ENCODE measurements at regions not wholly inside any gene's neighbourhood (a gene's known extent, or its start where the extent isn't known, plus 50 kb on each side); places are given as distances from the start of the nearest gene placed in this dataset.

DNA sequence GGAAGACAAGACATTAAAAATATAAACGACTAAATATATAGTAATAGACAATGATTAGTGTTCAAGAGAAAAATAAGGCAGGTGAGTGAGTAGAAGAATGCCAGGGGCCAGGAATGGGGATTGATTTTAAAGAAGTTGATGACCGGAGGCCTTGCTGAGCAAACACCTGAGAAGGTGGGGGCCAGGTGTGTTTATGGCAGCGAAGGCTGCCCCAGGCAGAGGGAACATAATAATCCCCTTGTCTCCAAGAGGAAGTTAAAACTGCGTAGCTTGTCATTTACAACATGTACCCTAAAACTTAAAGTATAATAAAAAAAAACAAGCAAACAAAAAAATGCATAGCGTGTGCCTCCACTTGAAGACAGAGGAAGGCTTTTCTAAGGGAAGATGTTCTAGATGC, 220.3 kb downstream of the URB2 start:
- TF ChIP-seq, protein P1, sequence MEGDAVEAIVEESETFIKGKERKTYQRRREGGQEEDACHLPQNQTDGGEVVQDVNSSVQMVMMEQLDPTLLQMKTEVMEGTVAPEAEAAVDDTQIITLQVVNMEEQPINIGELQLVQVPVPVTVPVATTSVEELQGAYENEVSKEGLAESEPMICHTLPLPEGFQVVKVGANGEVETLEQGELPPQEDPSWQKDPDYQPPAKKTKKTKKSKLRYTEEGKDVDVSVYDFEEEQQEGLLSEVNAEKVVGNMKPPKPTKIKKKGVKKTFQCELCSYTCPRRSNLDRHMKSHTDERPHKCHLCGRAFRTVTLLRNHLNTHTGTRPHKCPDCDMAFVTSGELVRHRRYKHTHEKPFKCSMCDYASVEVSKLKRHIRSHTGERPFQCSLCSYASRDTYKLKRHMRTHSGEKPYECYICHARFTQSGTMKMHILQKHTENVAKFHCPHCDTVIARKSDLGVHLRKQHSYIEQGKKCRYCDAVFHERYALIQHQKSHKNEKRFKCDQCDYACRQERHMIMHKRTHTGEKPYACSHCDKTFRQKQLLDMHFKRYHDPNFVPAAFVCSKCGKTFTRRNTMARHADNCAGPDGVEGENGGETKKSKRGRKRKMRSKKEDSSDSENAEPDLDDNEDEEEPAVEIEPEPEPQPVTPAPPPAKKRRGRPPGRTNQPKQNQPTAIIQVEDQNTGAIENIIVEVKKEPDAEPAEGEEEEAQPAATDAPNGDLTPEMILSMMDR (IDR thresholded peaks at IDR 0.05; ENCODE audit: low read depth, low read length): no peak
- TF ChIP-seq POLR2A (IDR thresholded peaks at IDR 0.05; ENCODE audit: extremely low read depth, insufficient read length) (no peak), MYC (IDR thresholded peaks at IDR 0.05; ENCODE audit: low read depth, low read length) (no peak)
- TF ChIP-seq, protein P2, sequence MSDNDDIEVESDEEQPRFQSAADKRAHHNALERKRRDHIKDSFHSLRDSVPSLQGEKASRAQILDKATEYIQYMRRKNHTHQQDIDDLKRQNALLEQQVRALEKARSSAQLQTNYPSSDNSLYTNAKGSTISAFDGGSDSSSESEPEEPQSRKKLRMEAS (IDR thresholded peaks at IDR 0.05; ENCODE audit: low read depth, low read length): no peak

Measured in NB4 (cell line).